NT2/D1 (cell line): ENCODE measurements at regions not wholly inside any gene's neighbourhood (a gene's known extent, or its start where the extent isn't known, plus 50 kb on each side); places are given as distances from the start of the nearest gene placed in this dataset.

ENCODE experiments used
- SUZ12 ChIP-seq: IDR thresholded peaks from 2 replicates; pipeline ENCODE4 v1.6.1; 2011; ENCODE audit not compliant: insufficient read length, insufficient read depth; ENCODE audit errors: extremely low read depth
- YY1 ChIP-seq: IDR thresholded peaks from 2 replicates; pipeline ENCODE4 v1.6.1; 2011; ENCODE audit not compliant: insufficient read length, insufficient read depth

GRCh38 chr12:131507094-131507493 lies 203.8 kb upstream of the SFSWAP start:
- TF ChIP-seq YY1 (no peak), SUZ12 (no peak)
